ENCODE measurements at regions not wholly inside any gene's neighbourhood (a gene's known extent, or its start where the extent isn't known, plus 50 kb on each side); places are given as distances from the start of the nearest gene placed in this dataset.

DNA sequence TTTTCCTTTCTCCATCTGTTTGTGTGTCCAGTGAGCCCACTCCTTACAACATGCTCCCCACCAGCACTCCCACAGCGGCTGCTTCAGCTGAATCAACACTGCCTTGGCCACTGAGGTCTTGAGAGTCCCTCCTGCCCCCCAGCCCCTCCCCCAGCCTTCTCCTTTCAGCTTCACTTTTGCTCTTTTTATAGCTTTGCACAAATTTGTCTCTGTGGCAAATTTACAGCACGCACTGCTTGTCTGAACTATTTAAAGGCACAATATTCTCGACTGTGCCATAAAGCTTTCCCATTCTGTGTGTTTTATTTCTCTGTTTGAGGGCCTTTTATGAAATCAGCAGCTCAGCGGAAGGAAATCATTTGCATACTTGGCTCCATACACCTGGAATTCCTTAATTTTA is 579.3 kb downstream of the TOX3 start:
- DNase-seq = no peak

DNA sequence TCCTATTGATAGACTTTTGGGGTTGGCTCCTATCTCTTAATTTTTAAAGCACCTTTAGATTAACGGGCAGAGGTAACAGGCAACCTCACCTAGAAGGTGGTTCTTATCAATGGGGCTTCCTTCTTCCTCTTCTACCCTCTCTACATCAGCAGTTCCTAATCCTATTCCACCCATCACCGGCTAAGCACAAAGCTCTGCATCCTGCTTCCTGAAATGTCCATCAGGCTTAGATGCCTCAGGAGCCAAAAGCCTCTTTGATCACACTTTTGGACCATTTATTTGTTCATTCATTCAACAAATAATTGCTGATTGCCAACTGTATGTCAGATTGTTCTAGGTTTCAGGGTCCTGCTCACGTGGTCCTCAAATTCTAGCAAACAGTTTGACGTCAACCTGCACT is 586.0 kb downstream of the TOX3 start:
- no peak for DNase-seq

DNA sequence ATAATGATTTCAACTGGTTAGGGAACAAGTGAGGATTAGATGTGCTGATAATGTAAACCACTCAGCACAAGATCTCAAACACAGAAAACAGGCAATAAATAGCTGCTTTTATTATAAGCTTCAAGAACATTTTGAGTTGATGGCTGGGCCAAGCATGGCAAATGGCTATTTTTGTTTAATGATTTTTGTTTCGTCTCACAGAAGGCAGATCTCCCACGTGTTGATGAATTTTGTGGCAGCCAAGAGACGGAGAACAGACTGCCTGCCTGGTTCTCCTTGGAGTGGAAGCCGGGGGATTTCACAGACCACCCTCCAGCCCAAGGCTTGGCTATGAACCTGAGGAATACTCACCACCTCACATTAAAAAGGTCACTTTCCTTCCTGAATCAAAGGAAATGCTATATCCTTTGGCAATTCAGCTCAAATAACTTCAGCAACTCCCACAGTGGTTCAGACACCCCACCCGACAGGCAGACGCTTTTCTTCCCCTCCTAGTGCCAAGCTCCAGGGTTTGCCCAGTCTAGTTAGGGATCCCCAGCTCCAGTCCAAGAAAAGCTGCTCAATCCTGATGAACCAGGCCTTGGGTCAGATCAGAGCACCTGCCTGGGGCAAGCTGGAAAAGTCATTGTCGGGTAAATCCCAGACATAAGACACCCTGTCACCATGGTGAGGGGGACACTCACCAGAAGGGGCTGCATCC is 593.5 kb downstream of the TOX3 start:
- no peak for DNase-seq

DNA sequence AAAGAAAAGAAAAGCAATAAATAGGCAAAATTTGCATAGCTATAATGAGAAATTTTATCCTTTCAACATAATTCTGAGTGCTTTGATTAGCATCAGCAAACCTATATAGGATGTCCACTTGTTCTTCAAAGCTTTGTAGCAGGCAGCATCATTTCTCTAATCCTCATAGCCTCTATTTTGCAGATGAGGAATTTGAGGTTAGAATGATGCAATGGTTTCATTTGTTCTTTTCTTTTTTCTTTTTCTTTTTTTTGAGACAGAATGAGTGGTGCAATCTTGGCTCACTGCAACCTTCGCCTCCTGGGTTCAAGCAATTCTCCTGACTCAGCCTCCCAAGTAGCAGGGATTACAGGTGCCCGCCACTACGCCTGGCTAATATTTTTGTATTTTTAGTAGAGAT is 594.4 kb downstream of the TOX3 start:
- DNase-seq = no peak

DNA sequence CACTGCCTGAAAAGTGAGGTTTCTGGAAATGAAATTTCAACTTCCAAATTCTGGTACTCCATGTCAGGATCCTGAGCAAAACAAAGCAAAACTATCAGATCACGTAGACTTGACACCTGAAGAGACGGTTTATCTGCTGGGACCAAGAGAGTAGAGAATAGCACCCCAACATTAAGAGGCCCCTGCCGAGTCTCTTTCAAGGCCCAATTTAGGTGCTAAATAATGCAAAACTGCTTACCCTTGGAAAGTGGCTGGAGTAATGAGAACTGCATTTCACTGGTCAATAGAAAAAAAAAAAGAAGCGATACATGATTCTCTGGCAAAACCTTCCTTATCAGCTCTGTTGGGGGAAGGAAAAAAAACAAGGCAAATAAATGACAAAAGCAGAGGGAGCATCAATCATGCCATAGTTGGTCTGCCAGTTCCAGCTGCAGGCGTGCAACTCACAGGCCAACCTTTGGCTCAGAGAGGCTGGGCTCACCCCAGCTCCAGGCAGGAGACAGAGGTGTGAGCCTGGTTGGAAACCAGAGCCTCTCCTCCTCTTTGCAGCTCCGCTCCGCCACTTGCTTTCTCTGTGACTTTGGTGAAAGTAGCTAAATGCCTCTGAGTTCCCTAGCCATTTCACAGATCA is 595.2 kb downstream of the TOX3 start:
- no peak for DNase-seq

DNA sequence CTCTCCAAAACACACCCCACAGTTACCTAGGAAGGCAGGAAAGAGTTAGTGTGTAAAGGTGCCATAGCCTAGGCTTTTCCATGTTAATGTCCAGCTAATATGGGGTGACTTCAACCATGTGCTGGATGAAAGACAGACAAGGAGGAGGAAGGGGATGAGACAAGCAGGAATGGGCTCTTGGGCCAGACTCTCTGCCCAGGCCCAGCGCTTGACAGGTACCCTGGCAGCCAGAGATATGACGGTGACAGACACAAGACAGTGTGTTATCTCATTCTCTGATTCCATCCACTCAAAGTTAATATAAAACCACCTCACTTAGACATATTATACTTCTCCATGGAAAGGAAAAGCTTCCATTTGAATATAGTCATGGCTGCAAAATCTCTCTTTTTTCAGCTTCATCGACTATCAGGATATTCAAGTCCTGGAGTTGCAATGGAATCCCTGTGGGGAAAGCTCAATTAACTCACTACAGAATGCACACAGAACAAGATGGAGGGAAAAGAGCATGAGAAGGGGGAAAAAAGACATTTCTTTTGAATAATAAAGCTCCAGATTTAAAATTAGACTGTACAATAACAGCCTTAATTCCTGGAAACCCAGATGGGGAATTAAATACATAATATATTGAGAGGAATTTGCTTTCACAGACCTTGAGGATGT is 596.7 kb downstream of the TOX3 start:
- DNase-seq = no peak

DNA sequence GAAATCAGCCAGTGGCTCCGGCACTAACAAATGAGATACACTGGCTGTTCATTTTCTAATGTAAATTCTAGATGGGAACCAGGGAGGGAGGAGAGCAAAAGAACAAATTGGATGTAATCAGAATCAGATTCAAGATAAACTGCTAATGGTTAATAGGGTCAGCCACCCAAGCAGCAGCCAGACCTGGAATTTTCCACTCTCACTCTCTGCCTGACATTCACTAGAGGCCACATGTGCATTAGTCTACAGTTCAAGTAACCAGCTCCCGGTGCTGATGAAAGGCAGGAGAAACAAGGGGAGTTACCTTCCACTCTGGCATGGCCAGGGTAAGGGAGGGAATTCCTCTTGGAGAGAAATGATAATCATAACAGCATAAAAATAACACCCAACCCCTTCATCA is 597.7 kb downstream of the TOX3 start:
- no peak for DNase-seq

DNA sequence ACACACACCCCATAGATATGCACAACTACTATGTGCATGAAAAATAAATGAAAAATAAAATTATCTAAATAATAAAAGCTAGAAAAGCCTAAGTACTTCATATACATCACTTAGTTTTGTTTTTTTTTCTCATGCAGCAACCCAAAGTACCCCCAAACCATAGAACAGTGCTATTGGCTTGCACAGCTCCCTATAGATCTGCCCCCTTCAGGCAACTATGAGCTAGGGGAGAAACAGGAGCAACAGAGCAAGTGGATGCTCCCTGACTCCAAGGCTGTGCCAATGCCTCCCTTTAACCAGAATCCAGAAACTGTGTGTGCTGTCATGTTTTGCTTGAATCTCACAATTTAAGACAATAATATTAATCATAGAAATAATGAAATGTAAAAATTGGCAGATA is 605.5 kb downstream of the TOX3 start:
- no peak for DNase-seq

DNA sequence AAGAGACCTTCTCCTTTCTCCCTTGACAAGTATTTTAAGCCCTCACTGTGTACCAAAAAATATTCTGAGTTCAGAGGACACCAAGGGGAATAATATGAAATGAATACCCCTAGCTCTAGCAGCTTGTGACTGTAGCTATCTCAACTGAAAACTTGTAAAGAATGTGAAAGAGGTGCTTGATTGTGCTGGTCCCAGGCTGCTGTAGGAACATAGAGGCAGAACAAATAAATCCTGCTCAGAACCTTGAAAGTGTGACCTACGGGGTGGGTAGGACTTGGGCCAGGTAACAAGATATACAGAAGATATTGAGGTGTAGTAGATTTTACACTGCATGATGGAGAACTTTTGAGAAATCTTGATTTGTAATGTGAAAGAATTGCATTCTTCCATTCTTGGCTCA is 606.8 kb downstream of the TOX3 start:
- DNase-seq = no peak

DNA sequence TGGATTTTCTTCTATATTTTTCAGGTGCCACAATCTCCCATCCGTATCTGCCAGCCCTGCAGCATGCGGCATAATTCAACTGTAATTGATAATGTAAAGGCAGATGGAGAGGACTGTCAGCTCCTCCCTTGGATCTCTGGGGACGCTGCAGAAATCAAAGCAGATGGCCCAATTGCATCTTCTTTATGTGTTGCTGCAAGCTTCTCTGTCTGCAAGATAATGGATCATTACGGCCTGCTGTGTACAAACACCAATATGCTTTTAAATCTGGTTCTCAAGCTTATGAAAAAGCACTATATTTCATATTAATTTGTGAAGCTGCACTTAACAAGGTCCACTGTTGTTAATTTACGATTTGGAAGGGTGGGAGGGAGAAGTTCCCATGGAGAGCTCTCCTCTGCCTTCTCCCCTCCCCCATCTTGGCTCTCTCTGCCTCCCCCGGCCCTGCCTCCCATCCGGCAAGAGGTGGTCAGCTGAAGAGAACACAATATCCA is 607.5 kb downstream of the TOX3 start:
- DNase-seq = no peak

DNA sequence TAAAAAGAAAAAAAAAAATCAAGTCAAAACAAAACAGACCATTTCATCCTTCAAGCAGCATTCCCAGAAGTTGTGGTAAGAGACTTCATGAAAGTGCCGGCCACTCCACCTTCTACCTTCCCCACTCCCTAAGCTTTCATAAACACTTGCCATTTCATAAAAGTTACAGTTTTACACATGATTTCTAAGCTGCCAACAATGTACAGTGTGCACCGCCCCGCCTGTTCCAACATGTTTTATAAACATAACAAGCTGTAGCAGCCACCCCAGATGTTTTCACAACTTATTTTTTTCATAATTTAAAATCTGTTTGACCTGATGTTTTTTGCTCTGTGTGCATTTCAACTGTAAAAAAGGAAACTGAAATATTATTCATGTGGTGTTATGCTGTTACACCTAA is 608.1 kb downstream of the TOX3 start:
- DNase-seq = no peak

DNA sequence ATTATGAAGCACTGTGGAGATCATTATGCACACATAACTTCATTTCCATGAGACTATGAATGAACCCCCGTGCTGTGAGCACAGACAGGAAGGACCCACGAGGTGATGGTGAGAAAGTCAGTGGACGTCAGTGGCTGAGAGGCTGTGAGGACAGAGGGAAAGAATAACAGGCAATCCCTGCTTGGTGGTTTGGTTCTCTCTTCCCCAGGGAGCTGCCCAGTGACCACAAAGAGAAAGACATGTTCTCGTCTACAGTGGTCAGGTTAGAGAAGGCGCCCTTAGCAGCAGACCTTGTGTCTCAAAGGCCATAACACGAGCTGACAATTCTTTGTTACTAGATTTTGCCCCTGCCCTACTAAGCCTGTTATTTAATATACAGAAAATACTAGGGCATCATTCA is 609.2 kb downstream of the TOX3 start:
- no peak for DNase-seq

DNA sequence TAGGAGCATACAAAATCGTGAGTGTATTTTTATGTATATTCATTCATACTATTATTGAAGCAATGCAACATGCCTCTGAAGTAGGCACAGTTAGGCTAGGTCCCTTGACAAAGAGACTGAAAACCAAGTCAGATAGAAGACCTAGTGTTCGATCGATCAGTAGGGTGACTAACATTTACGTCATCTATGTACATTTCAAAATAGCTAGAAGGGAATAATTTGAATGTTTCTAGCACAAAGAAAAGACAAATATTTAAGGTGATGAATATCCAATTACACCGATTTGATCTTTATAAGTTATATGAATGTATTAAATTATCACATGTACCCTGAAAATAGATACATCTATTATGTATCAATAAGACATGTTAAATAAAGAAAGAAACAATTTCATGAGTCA is 610.1 kb downstream of the TOX3 start:
- no peak for DNase-seq

DNA sequence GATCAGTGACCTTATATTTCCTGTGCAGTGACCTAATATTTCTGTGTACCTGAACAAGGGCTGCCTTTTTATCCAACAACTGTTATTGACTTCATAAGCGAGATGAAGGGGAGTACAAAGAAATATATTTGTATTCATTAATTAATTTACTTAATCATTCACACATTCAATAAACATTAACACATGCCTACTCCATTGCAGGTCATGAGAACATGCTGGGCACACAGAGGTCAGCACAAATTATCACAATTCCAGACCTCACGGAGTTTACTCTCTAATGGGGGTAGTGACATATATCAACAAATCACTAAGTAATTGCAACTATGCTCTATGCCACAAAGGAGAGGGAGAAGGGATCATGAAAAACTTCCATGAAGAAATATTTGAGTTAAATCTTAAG is 614.6 kb downstream of the TOX3 start:
- no peak for DNase-seq

DNA sequence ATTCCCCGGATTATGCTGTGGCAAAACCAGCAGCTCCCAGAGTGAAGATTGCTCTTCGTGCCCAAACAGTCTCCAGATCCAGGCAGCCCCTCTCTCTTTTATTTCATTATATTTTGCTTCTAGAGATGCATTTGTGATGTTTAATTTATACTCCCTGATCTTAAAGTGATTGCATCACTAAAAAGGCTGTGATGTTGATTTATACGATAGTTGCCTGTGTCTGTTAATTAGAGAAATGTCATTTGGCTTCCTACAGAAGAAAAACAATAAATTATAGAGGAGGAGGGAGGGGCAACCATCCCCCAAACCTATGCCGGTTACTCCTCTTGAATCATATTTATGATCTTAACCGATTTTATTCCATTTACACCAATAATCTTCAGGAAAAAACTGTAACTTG is 615.3 kb downstream of the TOX3 start:
- no peak for DNase-seq

DNA sequence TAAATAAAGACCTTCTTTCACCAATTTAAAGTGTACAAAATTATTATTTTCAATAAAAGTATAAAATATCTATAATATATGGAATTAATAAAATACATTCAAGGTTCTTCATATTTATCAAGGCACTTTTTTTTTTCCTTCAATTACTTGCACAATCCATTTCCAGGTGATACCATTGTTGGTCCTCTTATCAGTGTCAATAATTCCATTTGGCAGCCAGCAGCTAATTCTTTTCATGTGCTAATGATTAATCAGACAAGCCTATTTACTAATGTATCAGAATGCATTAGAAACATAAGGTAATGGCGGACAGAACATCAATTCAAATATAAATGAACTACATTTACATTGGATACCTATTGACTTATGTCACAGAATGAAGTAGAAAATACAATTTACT is 622.2 kb downstream of the TOX3 start:
- no peak for DNase-seq

DNA sequence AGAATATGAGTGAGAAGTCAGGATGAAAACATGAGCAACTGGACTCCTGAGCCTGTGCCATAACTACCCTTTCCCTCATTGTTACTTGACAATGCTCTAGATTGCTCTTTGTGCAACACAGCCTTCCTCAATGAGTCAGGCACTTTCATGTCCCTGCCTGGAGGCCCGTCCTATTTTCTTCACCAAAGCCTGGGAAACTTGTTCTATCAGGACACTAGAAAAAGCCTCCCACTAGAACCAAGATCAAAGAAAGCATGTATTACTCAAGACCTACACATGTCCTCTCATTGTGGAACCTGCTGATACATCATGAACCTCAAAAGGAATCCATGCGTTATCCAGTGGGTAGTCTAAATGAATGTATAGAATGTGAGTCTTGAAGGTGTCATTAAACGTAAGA is 624.5 kb downstream of the TOX3 start:
- no peak for DNase-seq

DNA sequence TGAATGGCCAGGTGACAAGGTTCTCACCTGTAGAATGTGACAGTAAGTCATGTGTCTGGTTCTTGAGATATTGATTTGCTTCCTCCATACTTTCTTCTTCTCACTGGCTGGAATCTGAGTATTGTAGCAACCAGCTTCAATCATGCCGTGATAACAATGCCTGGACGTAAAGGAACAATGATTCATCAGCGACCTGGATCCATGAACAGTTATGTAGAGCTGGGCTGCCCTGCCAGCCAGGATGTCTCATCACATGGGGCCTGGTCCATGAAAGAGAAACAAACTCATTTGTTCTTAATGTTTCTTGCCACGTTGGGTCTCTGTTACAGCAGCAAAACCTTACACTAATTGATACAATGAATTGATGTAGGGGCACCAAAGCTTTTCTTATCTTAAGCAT is 627.2 kb downstream of the TOX3 start:
- no peak for DNase-seq

DNA sequence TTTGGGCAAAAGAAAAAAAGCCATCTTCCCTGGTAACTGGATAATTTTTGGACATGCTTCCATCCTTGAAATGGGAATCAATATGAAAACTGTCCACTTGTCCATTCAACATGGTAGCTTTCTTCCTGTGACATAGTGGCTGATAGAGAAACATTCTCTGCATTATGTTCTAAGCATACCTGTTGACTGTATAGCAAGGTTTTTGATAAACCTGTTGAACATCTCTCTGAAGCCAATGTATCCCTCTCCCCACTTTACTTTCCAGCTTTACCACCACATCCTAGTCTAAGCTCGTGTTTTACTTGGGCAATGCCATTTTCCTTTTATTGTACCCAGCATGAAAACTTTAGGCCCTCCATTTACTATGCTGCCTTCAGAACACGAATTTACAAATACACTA is 630.1 kb downstream of the TOX3 start:
- no peak for DNase-seq

DNA sequence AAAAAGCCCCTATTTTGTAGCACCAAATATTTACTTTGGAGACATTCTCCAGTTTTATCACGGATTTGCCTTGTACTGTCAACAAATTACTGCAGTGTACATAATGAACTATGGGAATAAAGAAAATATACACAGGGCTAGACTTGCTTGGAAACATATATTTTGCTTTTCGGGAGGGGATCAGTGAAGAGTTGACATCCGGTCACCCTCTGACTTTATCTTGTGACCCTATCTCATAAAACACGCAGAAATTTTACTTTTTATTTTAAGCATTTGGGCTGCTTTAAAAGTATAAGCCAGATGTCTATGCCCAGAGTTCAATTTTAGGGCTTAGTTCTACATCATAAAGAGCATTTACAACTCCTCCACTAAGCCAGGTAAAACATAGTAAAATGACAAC is 630.7 kb downstream of the TOX3 start:
- no peak for DNase-seq

DNA sequence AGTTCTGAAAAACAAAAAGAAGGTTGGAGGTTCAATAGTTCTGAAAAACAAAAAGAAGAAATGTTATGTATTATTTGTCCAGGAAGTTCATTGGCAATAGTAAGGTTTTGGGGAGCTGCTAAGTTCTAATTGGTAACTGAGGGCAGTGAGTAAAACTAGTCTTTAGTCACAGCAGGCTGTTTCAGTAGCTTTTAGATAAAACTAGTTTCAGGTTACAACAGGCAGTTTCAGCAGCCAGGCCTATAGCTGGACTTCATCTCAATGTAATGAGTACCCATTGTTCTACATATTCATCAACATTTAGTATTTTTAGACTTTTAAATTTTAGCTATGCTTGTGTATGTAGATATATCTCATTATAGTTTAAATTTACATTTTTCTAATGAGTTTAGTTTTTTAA is 639.3 kb downstream of the TOX3 start:
- DNase-seq = no peak

DNA sequence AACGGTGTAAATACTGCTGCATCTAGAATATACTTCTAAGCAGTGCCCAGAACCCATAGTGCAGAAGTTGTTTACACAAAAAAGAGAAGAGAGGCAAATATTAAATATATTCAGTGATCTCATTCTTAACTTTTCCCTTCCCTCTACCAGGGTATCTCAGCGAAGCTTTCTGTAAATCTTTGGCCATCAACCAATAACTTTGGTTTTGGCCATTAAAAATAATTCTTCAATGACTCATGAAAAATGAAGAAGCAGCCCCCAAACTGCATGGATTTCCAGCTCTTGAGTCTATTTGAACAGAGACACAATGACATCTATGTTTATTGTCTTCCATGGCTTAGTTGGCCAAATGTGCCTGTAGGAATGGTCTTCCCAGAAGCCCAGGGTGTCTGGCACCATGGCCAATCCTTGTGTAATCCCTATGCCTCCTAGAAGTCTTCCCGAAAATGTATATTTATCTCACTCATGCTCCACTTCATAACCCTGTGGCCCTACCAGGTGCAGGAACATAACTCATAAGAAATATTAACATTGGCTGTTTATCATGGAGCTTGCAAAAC is 646.6 kb downstream of the TOX3 start:
- DNase-seq = no peak

DNA sequence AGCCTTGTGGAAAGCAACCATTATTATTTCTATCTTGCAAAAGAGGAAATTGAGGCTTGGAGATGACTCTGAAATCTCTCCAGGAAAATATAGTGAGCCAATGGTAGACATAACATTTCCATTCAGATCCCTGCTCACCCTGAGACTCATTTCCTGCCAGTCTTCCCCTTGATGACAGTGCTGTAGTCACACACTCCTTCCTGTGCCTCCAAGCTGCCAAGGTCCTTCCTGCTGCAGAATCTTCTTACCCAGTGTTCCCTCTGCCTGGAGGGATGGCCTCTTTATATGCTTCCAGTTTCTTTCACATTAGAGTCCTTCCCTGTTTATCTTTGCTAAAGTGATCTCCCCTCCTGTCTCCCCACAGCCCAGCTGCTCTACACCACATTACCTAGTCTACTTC is 648.1 kb downstream of the TOX3 start:
- no peak for DNase-seq

DNA sequence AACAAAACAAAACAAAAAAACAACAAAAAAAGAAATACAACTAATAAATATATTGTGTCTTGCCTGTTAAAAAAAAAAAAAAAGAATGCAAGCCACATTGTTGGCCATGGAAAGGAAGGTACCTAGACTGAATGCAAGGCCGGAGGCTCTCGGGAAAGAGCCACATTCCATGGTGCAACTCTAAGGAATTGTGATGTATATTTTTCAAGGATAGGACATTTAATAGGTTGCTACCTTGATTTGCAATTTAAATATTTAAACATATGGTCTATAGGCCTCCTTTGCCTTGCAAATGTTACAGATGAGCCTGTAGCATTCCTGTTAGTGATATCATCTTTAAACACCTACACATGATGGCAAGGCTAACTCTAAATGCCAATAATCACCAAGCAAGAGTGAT is 650.9 kb downstream of the TOX3 start:
- DNase-seq = no peak
